ENCODE measurements at regions not wholly inside any gene's neighbourhood (a gene's known extent, or its start where the extent isn't known, plus 50 kb on each side); places are given as distances from the start of the nearest gene placed in this dataset.

DNA sequence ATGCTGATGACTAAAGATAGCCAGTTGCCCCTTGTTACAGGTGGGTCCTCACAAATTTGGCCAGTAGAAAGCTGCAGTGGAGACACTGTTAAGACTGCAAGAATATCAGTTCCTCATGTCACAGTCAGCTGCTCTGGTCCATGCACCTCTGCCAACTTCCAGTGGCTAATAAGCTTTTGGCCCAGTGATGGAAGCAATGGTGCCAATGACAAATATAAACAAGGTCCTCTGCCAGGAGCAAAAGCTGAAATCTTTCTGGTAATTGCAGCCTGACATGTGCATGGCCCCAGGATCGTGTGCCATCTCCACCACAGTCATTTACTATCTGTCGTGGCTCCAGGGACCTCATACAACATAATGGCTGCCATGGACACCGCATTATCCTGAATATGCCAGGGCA, 85.4 kb upstream of the TMEM260 start:
- Histone ChIP-seq H3K4me1 (ENCODE audit: control insufficient read depth in 1 of 2, insufficient read depth in 2 of 2, low read length in 2 of 2) (no peaks in the 10 kb centered on the region), H4K20me1 (ENCODE audit: insufficient read depth) (no peaks in the 10 kb centered on the region), H3K27me3 (ENCODE audit: insufficient read depth, low read length) (0 out of 2 replicates have a peak, but pooled peaks cover 4% of the 10 kb centered on the region), H2AFZ (ENCODE audit: low read depth, low read length, poor library complexity, severe bottlenecking) (no peak overlapping the region), H3K9me2 (ENCODE audit: insufficient read depth) (no peaks in the 10 kb centered on the region), H3K27ac (ENCODE audit: low read depth, low read length) (no peak overlapping the region), H3K36me3 (ENCODE audit: control insufficient read depth in 1 of 2, insufficient read depth in 2 of 2, low read length in 2 of 2) (no peaks in the 10 kb centered on the region), H3K79me2 (ENCODE audit: insufficient read depth, low read length) (no peaks in the 10 kb centered on the region), H3K4me3 (replicated peaks in 1 of 2; ENCODE audit: low read depth in 1 of 2, low read length in 2 of 2) (no peak overlapping the region), H3K9me3 (ENCODE audit: control insufficient read depth in 1 of 2, insufficient read depth in 1 of 2, low read depth in 1 of 2, low read length in 2 of 2) (no peaks in the 10 kb centered on the region), H3K9ac (ENCODE audit: low read length) (no peak overlapping the region), H3K4me2 (ENCODE audit: low read length) (no peak overlapping the region)
- ATAC-seq (no peak), DNase-seq (ENCODE audit: low read depth, low spot score) (no peak)
- intact Hi-C loops (cut with micrococcal nuclease) = loop anchor here (5.0 kb wide), 2 partner anchors 568 to 803 kb away; no protein-coding TSS in a partner anchor
- no peak for TF ChIP-seq RAD21 (IDR thresholded peaks at IDR 0.05; ENCODE audit: low read depth)
- TF ChIP-seq YY1 (IDR thresholded peaks at IDR 0.05; ENCODE audit: extremely low read depth, insufficient replicate concordance, low read depth, low read length) = no peak
- TF ChIP-seq SIN3A (IDR thresholded peaks at IDR 0.05; ENCODE audit: low read depth) = no peak
- TF ChIP-seq, protein P1, sequence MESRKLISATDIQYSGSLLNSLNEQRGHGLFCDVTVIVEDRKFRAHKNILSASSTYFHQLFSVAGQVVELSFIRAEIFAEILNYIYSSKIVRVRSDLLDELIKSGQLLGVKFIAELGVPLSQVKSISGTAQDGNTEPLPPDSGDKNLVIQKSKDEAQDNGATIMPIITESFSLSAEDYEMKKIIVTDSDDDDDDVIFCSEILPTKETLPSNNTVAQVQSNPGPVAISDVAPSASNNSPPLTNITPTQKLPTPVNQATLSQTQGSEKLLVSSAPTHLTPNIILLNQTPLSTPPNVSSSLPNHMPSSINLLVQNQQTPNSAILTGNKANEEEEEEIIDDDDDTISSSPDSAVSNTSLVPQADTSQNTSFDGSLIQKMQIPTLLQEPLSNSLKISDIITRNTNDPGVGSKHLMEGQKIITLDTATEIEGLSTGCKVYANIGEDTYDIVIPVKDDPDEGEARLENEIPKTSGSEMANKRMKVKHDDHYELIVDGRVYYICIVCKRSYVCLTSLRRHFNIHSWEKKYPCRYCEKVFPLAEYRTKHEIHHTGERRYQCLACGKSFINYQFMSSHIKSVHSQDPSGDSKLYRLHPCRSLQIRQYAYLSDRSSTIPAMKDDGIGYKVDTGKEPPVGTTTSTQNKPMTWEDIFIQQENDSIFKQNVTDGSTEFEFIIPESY (IDR thresholded peaks at IDR 0.05; ENCODE audit: extremely low read depth, insufficient replicate concordance, low read length) = no peak
- TF ChIP-seq ATF3 (IDR thresholded peaks at IDR 0.05) = no peak
- TF ChIP-seq POLR2A (IDR thresholded peaks at IDR 0.05; ENCODE audit: borderline replicate concordance, extremely low read depth, insufficient read depth, insufficient read length) = no peak
- TF ChIP-seq, protein P2, sequence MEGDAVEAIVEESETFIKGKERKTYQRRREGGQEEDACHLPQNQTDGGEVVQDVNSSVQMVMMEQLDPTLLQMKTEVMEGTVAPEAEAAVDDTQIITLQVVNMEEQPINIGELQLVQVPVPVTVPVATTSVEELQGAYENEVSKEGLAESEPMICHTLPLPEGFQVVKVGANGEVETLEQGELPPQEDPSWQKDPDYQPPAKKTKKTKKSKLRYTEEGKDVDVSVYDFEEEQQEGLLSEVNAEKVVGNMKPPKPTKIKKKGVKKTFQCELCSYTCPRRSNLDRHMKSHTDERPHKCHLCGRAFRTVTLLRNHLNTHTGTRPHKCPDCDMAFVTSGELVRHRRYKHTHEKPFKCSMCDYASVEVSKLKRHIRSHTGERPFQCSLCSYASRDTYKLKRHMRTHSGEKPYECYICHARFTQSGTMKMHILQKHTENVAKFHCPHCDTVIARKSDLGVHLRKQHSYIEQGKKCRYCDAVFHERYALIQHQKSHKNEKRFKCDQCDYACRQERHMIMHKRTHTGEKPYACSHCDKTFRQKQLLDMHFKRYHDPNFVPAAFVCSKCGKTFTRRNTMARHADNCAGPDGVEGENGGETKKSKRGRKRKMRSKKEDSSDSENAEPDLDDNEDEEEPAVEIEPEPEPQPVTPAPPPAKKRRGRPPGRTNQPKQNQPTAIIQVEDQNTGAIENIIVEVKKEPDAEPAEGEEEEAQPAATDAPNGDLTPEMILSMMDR (IDR thresholded peaks at IDR 0.05 in 2 of 3, conservative IDR thresholded peaks at IDR 0.05 in 1 of 3; ENCODE audit: borderline replicate concordance in 1 of 3, insufficient read depth in 1 of 3, low read depth in 2 of 3, low read length in 2 of 3) = no peak
- no peak for TF ChIP-seq CEBPB (IDR thresholded peaks at IDR 0.05; ENCODE audit: low read depth)
- TF ChIP-seq EGR1 (IDR thresholded peaks at IDR 0.05; ENCODE audit: low read depth) = no peak
- no peak for TF ChIP-seq POLR2AphosphoS5 (IDR thresholded peaks at IDR 0.05; ENCODE audit: low read depth, low read length)
- TF ChIP-seq SP1 (IDR thresholded peaks at IDR 0.05; ENCODE audit: low read depth) = no peak
- TF ChIP-seq SRF (IDR thresholded peaks at IDR 0.05; ENCODE audit: low read depth) = no peak
- TF ChIP-seq, protein P3, sequence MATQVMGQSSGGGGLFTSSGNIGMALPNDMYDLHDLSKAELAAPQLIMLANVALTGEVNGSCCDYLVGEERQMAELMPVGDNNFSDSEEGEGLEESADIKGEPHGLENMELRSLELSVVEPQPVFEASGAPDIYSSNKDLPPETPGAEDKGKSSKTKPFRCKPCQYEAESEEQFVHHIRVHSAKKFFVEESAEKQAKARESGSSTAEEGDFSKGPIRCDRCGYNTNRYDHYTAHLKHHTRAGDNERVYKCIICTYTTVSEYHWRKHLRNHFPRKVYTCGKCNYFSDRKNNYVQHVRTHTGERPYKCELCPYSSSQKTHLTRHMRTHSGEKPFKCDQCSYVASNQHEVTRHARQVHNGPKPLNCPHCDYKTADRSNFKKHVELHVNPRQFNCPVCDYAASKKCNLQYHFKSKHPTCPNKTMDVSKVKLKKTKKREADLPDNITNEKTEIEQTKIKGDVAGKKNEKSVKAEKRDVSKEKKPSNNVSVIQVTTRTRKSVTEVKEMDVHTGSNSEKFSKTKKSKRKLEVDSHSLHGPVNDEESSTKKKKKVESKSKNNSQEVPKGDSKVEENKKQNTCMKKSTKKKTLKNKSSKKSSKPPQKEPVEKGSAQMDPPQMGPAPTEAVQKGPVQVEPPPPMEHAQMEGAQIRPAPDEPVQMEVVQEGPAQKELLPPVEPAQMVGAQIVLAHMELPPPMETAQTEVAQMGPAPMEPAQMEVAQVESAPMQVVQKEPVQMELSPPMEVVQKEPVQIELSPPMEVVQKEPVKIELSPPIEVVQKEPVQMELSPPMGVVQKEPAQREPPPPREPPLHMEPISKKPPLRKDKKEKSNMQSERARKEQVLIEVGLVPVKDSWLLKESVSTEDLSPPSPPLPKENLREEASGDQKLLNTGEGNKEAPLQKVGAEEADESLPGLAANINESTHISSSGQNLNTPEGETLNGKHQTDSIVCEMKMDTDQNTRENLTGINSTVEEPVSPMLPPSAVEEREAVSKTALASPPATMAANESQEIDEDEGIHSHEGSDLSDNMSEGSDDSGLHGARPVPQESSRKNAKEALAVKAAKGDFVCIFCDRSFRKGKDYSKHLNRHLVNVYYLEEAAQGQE (IDR thresholded peaks at IDR 0.05; ENCODE audit: low read depth) = no peak
- no peak for TF ChIP-seq JUND (IDR thresholded peaks at IDR 0.05)
- TF ChIP-seq FOSL1 (IDR thresholded peaks at IDR 0.05; ENCODE audit: low read depth) = no peak
- no peak for TF ChIP-seq ZNF274 (IDR thresholded peaks at IDR 0.05; ENCODE audit: low read depth, low read length)
- no peak for TF ChIP-seq MAX (IDR thresholded peaks at IDR 0.05)
- TF ChIP-seq EZH2 (IDR thresholded peaks at IDR 0.05) = no peak
- TF ChIP-seq ZFX (IDR thresholded peaks at IDR 0.05) = no peak
- BruUV-seq (replicated peaks) = no TSS peak
- RAD21 ChIA-PET (ENCODE audit: low non-redundant PET in 1 of 2, low total read pairs in 2 of 2, uncharacterized antibody in 2 of 2, unreplicated experiment in 2 of 2) = no interaction called here
- POLR2A ChIA-PET = no interaction called here
- CTCF ChIA-PET = no interaction called here

All from HCT116 (cell line).